ENCODE measurements at regions not wholly inside any gene's neighbourhood (a gene's known extent, or its start where the extent isn't known, plus 50 kb on each side); places are given as distances from the start of the nearest gene placed in this dataset.

GRCh38 chr7:47204709-47205108 is 377.2 kb downstream of the TNS3 start:
- TF ChIP-seq CTCF (conservative IDR thresholded peaks at IDR 0.05; ENCODE audit: low read length) (no peak), EZH2phosphoT487 (IDR thresholded peaks at IDR 0.05; ENCODE audit: borderline replicate concordance, low read depth, low read length) (no peak)
